Heart right ventricle (tissue), 16 donors: ENCODE measurements at regions not wholly inside any gene's neighbourhood (a gene's known extent, or its start where the extent isn't known, plus 50 kb on each side); places are given as distances from the start of the nearest gene placed in this dataset.

ENCODE experiments used
- ATAC-seq, 8 donors: fragments of 200-7000 bp; cut with Tn5 transposase; one replicate each; pipeline ENCODE4 v1.9.1; 2020; ENCODE audit warnings: mild to moderate bottlenecking in 8 of 8, moderate library complexity in 8 of 8, moderate number of reproducible peaks in 1 of 8
- DNase-seq, 2 donors: peaks; one replicate each; pipeline ENCODE4 v3.0.0-alpha.2; 2020
- H3K27ac ChIP-seq, 10 donors: fragments of 200-600 bp; sonication (generic) in 2 of 10; one replicate each; pipeline versions ENCODE4 v1.5.0 to v1.8.0; 2020 to 2022; ENCODE audit warnings: mild to moderate bottlenecking in 3 of 10
- H3K27me3 ChIP-seq, 7 donors: fragments of 200-600 bp; one replicate each; pipeline ENCODE4 v1.8.0; 2021 to 2022; ENCODE audit warnings: mild to moderate bottlenecking in 2 of 7
- H3K36me3 ChIP-seq, 9 donors: fragments of 200-600 bp; sonication (generic) in 1 of 9; one replicate each; pipeline versions ENCODE4 v1.5.0 to v1.8.0; 2020 to 2022; ENCODE audit warnings: mild to moderate bottlenecking in 2 of 9
- H3K4me1 ChIP-seq, 9 donors: fragments of 200-600 bp; sonication (generic) in 1 of 9; one replicate each; pipeline versions ENCODE4 v1.5.0 to v1.8.0; 2020 to 2022; ENCODE audit warnings: mild to moderate bottlenecking in 4 of 9
- H3K4me3 ChIP-seq, 10 donors: fragments of 200-600 bp; sonication (generic) in 2 of 10; one replicate each; pipeline versions ENCODE4 v1.5.0 to v1.8.0; 2020 to 2022; ENCODE audit warnings: mild to moderate bottlenecking in 7 of 10, moderate library complexity in 2 of 10
- H3K9me3 ChIP-seq, 11 donors: fragments of 200-600 bp in 10 of 11; sonication (generic) in 2 of 11; one replicate each; pipeline versions ENCODE4 v1.5.0 to v1.8.0; 2013 to 2022; ENCODE audit warnings: mild to moderate bottlenecking in 2 of 11, control low read depth in 1 of 11, moderate library complexity in 1 of 11
- CTCF ChIP-seq, 9 donors: fragments of 200-600 bp; sonication (generic) in 2 of 9; IDR thresholded peaks; one replicate each; pipeline versions ENCODE4 v1.5.0 to v1.8.0; 2021 to 2022; ENCODE audit warnings: antibody characterized with exemption in 9 of 9, mild to moderate bottlenecking in 5 of 9, moderate library complexity in 1 of 9
- WGBS, 2 donors: extraction: QIAGEN DNeasy Blood & Tissue Kit; methylation state at CpG; one replicate each; pipeline ENCODE4 v1.1.7; 2013; ENCODE audit warnings: inconsistent platforms in 1 of 2; 5-methylcytosine and 5-hydroxymethylcytosine counted together
- intact Hi-C, 10 donors: fragments of 100-400 bp; cut with DNase I; formaldehyde crosslinking; loops; one replicate each; pipeline versions ENCODE4 v1.11.1 to v1.14.2; 2022
- donor health status: Arrhythmogenic right ventricular cardiomyopathy.
- donor health status: ischemic (EF 13 %, LVEDD 7.1; RV severe dilation, severe dysfunction).
- donor health status: healthy with polysubstance abuse.
- donor health status: DM: no; HTN: yes; CAD: no.
- donor health status: DM: no; HTN: no; CAD: no.
- donor health status: ischemic (EF 25% LVEDD 6.9; RV normal size, moderate dysfunction).
- donor health status: ischemic (EF 25% LVEDD 5.7; RV mildly dilated, moderate dysfunction).
- donor health status: healthy.
- donor health status: DM: yes; HTN: yes; CAD: no.
- donor health status: Ischemic cardiomyopathy.
- donor health status: ischemic (EF 35%, LVEDD 5.7; RV mildly dilated, moderate dysfunction).
- donor health status: nonischemic (EF 11% LVEDD 7.7; RV severe dilation, severe dysfunction).
- donor health status: DM: yes; HTN: yes; CAD: no.
- donor health status: PGD.
- donor health status: ischemic (EF 29% LVEDD 5.4; RV normal size, mild dysfunction).
- donor health status: nonischemic (EF 23%, LVEDD 6.1; RV moderate dilation, normal function).

GRCh38 chr16:48053418-48053745, 102.4 kb downstream of the ABCC12 start:
- peaks cover 0 to 24% (median 5%) of the 10 kb centered on the region in 9 donors for H3K4me1 ChIP-seq
- H3K27me3 ChIP-seq = peaks cover 0 to 9% (median 0%) of the 10 kb centered on the region in 7 donors
- no peak overlapping the region for H3K27ac ChIP-seq
- TF ChIP-seq CTCF (IDR thresholded peaks at IDR 0.05) = no peak
- DNase-seq = peak in 1 of 2 donors; percentile 21
- peak in 1 of 8 donors; percentile 26 for ATAC-seq
- H3K4me3 ChIP-seq = no peak overlapping the region
- H3K9me3 ChIP-seq = no peaks in the 10 kb centered on the region
- intact Hi-C loops = loop anchor here in 4 of 10 donors (5.0 to 10.0 kb wide), 4 partner anchors 101 to 1016 kb away; partner anchors contain the start of genes ABCC12 (in 1 of the 4) and NETO2 (in 1 of the 4)
- WGBS, 2 donors = 43 to 46% methylated on average over 4 of the region's 4 CpGs
- H3K36me3 ChIP-seq = no peaks in the 10 kb centered on the region

GRCh38 chr16:48052731-48053417, 102.9 kb downstream of the ABCC12 start:
- Histone ChIP-seq H3K27me3 (peaks cover 0 to 9% (median 0%) of the 10 kb centered on the region in 7 donors), H3K27ac (no peak overlapping the region), H3K4me1 (peaks cover 0 to 24% (median 5%) of the 10 kb centered on the region in 9 donors), H3K36me3 (no peaks in the 10 kb centered on the region), H3K4me3 (no peak overlapping the region), H3K9me3 (no peaks in the 10 kb centered on the region)
- WGBS, 2 donors = 76 to 80% methylated on average over 5 of the region's 5 CpGs
- TF ChIP-seq CTCF (IDR thresholded peaks at IDR 0.05) = no peak
- DNase-seq (no peak), ATAC-seq (no peak)
- intact Hi-C loops = loop anchor here in 4 of 10 donors (5.0 to 10.0 kb wide), 4 partner anchors 102 to 1016 kb away; partner anchors contain the start of genes ABCC12 (in 1 of the 4) and NETO2 (in 1 of the 4)

GRCh38 chr16:48050871-48051270, 104.9 kb downstream of the ABCC12 start:
- Histone ChIP-seq H3K4me1 (peaks cover 0 to 20% (median 5%) of the 10 kb centered on the region in 9 donors), H3K36me3 (no peaks in the 10 kb centered on the region), H3K27me3 (peaks cover 0 to 16% (median 9%) of the 10 kb centered on the region in 7 donors), H3K4me3 (no peak overlapping the region), H3K27ac (no peak overlapping the region), H3K9me3 (no peaks in the 10 kb centered on the region)
- intact Hi-C loops = loop anchor here in 4 of 10 donors (5.0 to 10.0 kb wide), 4 partner anchors 104 to 1014 kb away; partner anchors contain the start of genes ABCC12 (in 1 of the 4) and NETO2 (in 1 of the 4)
- DNase-seq = no peak
- TF ChIP-seq CTCF (IDR thresholded peaks at IDR 0.05) = no peak
- ATAC-seq = no peak
- 76 to 82% methylated on average over 2 of the region's 2 CpGs for WGBS, 2 donors

GRCh38 chr16:48049847-48050246, 105.9 kb downstream of the ABCC12 start:
- no peak for DNase-seq
- Histone ChIP-seq H3K27me3 (peaks cover 0 to 12% (median 8%) of the 10 kb centered on the region in 7 donors), H3K27ac (no peak overlapping the region), H3K9me3 (no peaks in the 10 kb centered on the region), H3K4me3 (no peak overlapping the region), H3K4me1 (peaks cover 0 to 11% (median 3%) of the 10 kb centered on the region in 9 donors), H3K36me3 (no peaks in the 10 kb centered on the region)
- ATAC-seq = no peak
- intact Hi-C loops = loop anchor here in 4 of 10 donors (5.0 to 10.0 kb wide), 4 partner anchors 105 to 1013 kb away; partner anchors contain the start of genes ABCC12 (in 1 of the 4) and NETO2 (in 1 of the 4)
- no peak for TF ChIP-seq CTCF (IDR thresholded peaks at IDR 0.05)
- WGBS, 2 donors = 79 to 80% methylated on average over 3 of the region's 3 CpGs
